ENCODE measurements at regions not wholly inside any gene's neighbourhood (a gene's known extent, or its start where the extent isn't known, plus 50 kb on each side); places are given as distances from the start of the nearest gene placed in this dataset.
A peak's percentile ranks its signal among the peaks of the same experiment; 100 is the strongest.

GRCh38 chr2:234135750-234136221 lies 85.3 kb downstream of the SPP2 start:
- TF ChIP-seq CTCF (IDR thresholded peaks at IDR 0.05; ENCODE audit: extremely low read depth, low read depth, low read length) = peak; percentile 90
- no peaks in the 10 kb centered on the region for H3K79me2 ChIP-seq (ENCODE audit: insufficient read depth, low read length)
- H3K4me2 ChIP-seq (ENCODE audit: insufficient read depth, low read length) = peak overlapping the region; percentile 31
- H3K4me3 ChIP-seq (ENCODE audit: insufficient read depth, low read length) = no peak overlapping the region
- H3K9me3 ChIP-seq (ENCODE audit: low read depth, low read length) = peaks cover 2% of the 10 kb centered on the region
- H2AFZ ChIP-seq (ENCODE audit: low read length) = peak overlapping the region; percentile 60
- H3K4me1 ChIP-seq (ENCODE audit: insufficient read depth, low read length) = peaks cover 13% of the 10 kb centered on the region
- H4K20me1 ChIP-seq (ENCODE audit: insufficient read depth, low read length) = no peaks in the 10 kb centered on the region
- peak; percentile 86 for DNase-seq (ENCODE audit: insufficient read length, low spot score, missing footprints)
- no peaks in the 10 kb centered on the region for H3K27me3 ChIP-seq (ENCODE audit: insufficient read depth, low read length)
- no peaks in the 10 kb centered on the region for H3K36me3 ChIP-seq (ENCODE audit: insufficient read depth, low read length)
- no peak overlapping the region for H3K27ac ChIP-seq (ENCODE audit: low read depth, low read length)

DNA sequence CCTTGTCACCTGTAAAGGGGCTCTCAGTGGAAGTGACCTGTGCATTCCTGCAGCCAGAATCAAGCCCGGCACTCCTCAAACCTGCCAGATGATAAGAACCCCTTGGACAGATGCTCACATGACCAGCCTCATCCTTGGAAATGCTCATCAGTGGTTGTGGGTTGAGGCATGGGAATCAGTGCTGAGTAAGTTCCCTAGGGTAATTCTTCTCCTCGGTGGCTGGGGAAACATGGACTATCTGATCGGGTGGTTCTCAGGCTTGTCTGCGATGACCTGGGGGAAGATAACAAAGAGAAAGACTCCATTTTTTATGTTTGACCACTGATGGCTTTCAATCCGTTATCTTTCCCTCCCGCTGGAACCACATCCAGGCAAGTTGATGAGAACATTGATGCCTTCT lies 84.0 kb downstream of the SPP2 start:
- Histone ChIP-seq H3K4me1 (ENCODE audit: insufficient read depth, low read length) (peaks cover 13% of the 10 kb centered on the region), H3K79me2 (ENCODE audit: insufficient read depth, low read length) (no peaks in the 10 kb centered on the region), H3K4me3 (ENCODE audit: insufficient read depth, low read length) (no peak overlapping the region), H3K27ac (ENCODE audit: low read depth, low read length) (no peak overlapping the region), H3K9me3 (ENCODE audit: low read depth, low read length) (no peaks in the 10 kb centered on the region), H3K36me3 (ENCODE audit: insufficient read depth, low read length) (no peaks in the 10 kb centered on the region), H4K20me1 (ENCODE audit: insufficient read depth, low read length) (no peaks in the 10 kb centered on the region), H3K4me2 (ENCODE audit: insufficient read depth, low read length) (no peak overlapping the region), H3K27me3 (ENCODE audit: insufficient read depth, low read length) (peaks cover 5% of the 10 kb centered on the region), H2AFZ (ENCODE audit: low read length) (no peak overlapping the region)
- no peak for TF ChIP-seq CTCF (IDR thresholded peaks at IDR 0.05; ENCODE audit: extremely low read depth, low read depth, low read length)
- DNase-seq (ENCODE audit: insufficient read length, low spot score, missing footprints) = no peak

- Histone ChIP-seq H3K27ac (ENCODE audit: low read depth, low read length) (no peak overlapping the region), H3K4me3 (ENCODE audit: insufficient read depth, low read length) (no peak overlapping the region), H3K4me2 (ENCODE audit: insufficient read depth, low read length) (no peak overlapping the region), H3K36me3 (ENCODE audit: insufficient read depth, low read length) (no peaks in the 10 kb centered on the region), H3K9me3 (ENCODE audit: low read depth, low read length) (no peaks in the 10 kb centered on the region), H2AFZ (ENCODE audit: low read length) (no peak overlapping the region), H3K27me3 (ENCODE audit: insufficient read depth, low read length) (peaks cover 5% of the 10 kb centered on the region), H3K4me1 (ENCODE audit: insufficient read depth, low read length) (peaks cover 13% of the 10 kb centered on the region), H3K79me2 (ENCODE audit: insufficient read depth, low read length) (no peaks in the 10 kb centered on the region), H4K20me1 (ENCODE audit: insufficient read depth, low read length) (no peaks in the 10 kb centered on the region)
- DNase-seq (ENCODE audit: insufficient read length, low spot score, missing footprints) = no peak
- no peak for TF ChIP-seq CTCF (IDR thresholded peaks at IDR 0.05; ENCODE audit: extremely low read depth, low read depth, low read length)
Observed at GRCh38 chr2:234133004-234133403, 82.5 kb downstream of the SPP2 start.

GRCh38 chr2:234130777-234131181 lies 80.3 kb downstream of the SPP2 start:
- peak overlapping the region; percentile 32 for H3K4me2 ChIP-seq (ENCODE audit: insufficient read depth, low read length)
- H2AFZ ChIP-seq (ENCODE audit: low read length) = no peak overlapping the region

More at GRCh38 chr2:234130777-234131181, 80.3 kb downstream of the SPP2 start:
- DNase-seq (ENCODE audit: insufficient read length, low spot score, missing footprints) = no peak
- H3K36me3 ChIP-seq (ENCODE audit: insufficient read depth, low read length) = no peaks in the 10 kb centered on the region
- no peaks in the 10 kb centered on the region for H3K79me2 ChIP-seq (ENCODE audit: insufficient read depth, low read length)
- TF ChIP-seq CTCF (IDR thresholded peaks at IDR 0.05; ENCODE audit: extremely low read depth, low read depth, low read length) = no peak
- H3K27ac ChIP-seq (ENCODE audit: low read depth, low read length) = no peak overlapping the region
- H4K20me1 ChIP-seq (ENCODE audit: insufficient read depth, low read length) = no peaks in the 10 kb centered on the region
- peaks cover 5% of the 10 kb centered on the region for H3K27me3 ChIP-seq (ENCODE audit: insufficient read depth, low read length)
- H3K9me3 ChIP-seq (ENCODE audit: low read depth, low read length) = no peaks in the 10 kb centered on the region
- H3K4me1 ChIP-seq (ENCODE audit: insufficient read depth, low read length) = peaks cover 13% of the 10 kb centered on the region
- H3K4me3 ChIP-seq (ENCODE audit: insufficient read depth, low read length) = no peak overlapping the region
